Neural cell (in vitro differentiated cells): ENCODE measurements at regions not wholly inside any gene's neighbourhood (a gene's known extent, or its start where the extent isn't known, plus 50 kb on each side); places are given as distances from the start of the nearest gene placed in this dataset.

Experiments used
- H2AFZ ChIP-seq: fragments of 200-600, 300-800 bp; sonication (generic), shearing (Covaris generic); 2 replicates; pipeline ENCODE4 v1.6.0; 2014; ENCODE audit warnings: low read depth, mild to moderate bottlenecking, antibody characterized with exemption, low read length, moderate library complexity
- H3F3A ChIP-seq: fragments of 200-600 bp; shearing (Covaris generic); 2 replicates; pipeline ENCODE4 v1.6.1; 2016; ENCODE audit warnings: mild to moderate bottlenecking, moderate library complexity, mixed read lengths, antibody characterized with exemption, low read length; ENCODE audit not compliant: insufficient read depth, poor library complexity, severe bottlenecking
- H3K27ac ChIP-seq: fragments of 200-600, 300-800 bp; sonication (generic), shearing (Covaris generic); 2 replicates; pipeline ENCODE4 v1.5.1; 2014; ENCODE audit warnings: mild to moderate bottlenecking, low read length, moderate library complexity
- H3K27me3 ChIP-seq: fragments of 300-800, 200-600 bp; sonication (generic), shearing (Covaris generic); 2 replicates; pipeline ENCODE4 v1.6.0; 2014; ENCODE audit warnings: mild to moderate bottlenecking, low read depth, low read length, moderate library complexity; ENCODE audit not compliant: insufficient read depth
- H3K36me3 ChIP-seq: fragments of 300-800, 200-600 bp; sonication (generic), shearing (Covaris generic); 2 replicates; pipeline ENCODE4 v1.5.1; 2014; ENCODE audit warnings: mild to moderate bottlenecking, antibody characterized with exemption, low read length, moderate library complexity; ENCODE audit not compliant: insufficient read depth
- H3K4me2 ChIP-seq: fragments of 300-800, 200-600 bp; sonication (generic), shearing (Covaris generic); 2 replicates; pipeline ENCODE4 v1.6.0; 2014; ENCODE audit warnings: mild to moderate bottlenecking, low read length
- H3K4me3 ChIP-seq: fragments of 300-800, 200-600 bp; sonication (generic), shearing (Covaris generic); 2 replicates; pipeline ENCODE4 v1.5.1; 2014; ENCODE audit warnings: mild to moderate bottlenecking, low read length, moderate library complexity
- H3K79me2 ChIP-seq: fragments of 200-600 bp; shearing (Covaris generic); replicated peaks from 2 replicates; pipeline ENCODE4 v1.6.0; 2014; ENCODE audit warnings: mild to moderate bottlenecking, low read length, moderate library complexity; ENCODE audit not compliant: insufficient read depth
- H3K9ac ChIP-seq: fragments of 300-800, 200-600 bp; sonication (generic), shearing (Covaris generic); 2 replicates; pipeline ENCODE4 v1.6.1; 2016; ENCODE audit warnings: mild to moderate bottlenecking, low read length, mixed read lengths
- H3K9me2 ChIP-seq: fragments of 200-600 bp; shearing (Covaris generic); 2 replicates; pipeline ENCODE4 v1.6.1; 2016; ENCODE audit warnings: mild to moderate bottlenecking, low read length, mixed read lengths; ENCODE audit not compliant: insufficient read depth
- H3K9me3 ChIP-seq: fragments of 200-600, 300-800 bp; sonication (generic), shearing (Covaris generic); 2 replicates; pipeline ENCODE4 v1.6.1; 2016; ENCODE audit warnings: mild to moderate bottlenecking, mixed run types, low read length, moderate library complexity, mixed read lengths
- H4K20me1 ChIP-seq: fragments of 200-600 bp; shearing (Covaris generic); 2 replicates; pipeline ENCODE4 v1.6.1; 2016; ENCODE audit warnings: mild to moderate bottlenecking, mixed run types; ENCODE audit not compliant: insufficient read depth
- CTCF ChIP-seq: fragments of 450-650 bp; IDR thresholded peaks from 2 replicates; pipeline ENCODE4 v1.5.1; 2014; ENCODE audit warnings: antibody characterized with exemption, mild to moderate bottlenecking, moderate library complexity; ENCODE audit not compliant: poor library complexity, severe bottlenecking
- EP300 ChIP-seq: fragments of 450-650 bp; conservative IDR thresholded peaks from 2 replicates; pipeline ENCODE4 v1.6.1; 2014; ENCODE audit warnings: antibody characterized with exemption, mild to moderate bottlenecking, moderate library complexity; ENCODE audit not compliant: poor library complexity, severe bottlenecking
- EZH2 ChIP-seq: fragments of 200-600, 300-800 bp; shearing (Covaris generic), sonication (generic); IDR thresholded peaks from 2 replicates; pipeline ENCODE4 v1.6.1; 2014; ENCODE audit warnings: antibody characterized with exemption, low read length, borderline replicate concordance, mild to moderate bottlenecking; ENCODE audit not compliant: insufficient read depth, poor library complexity, severe bottlenecking
- MXI1 ChIP-seq: fragments of 450-650 bp; conservative IDR thresholded peaks from 2 replicates; pipeline ENCODE4 v1.6.1; 2014; ENCODE audit warnings: antibody characterized with exemption, mild to moderate bottlenecking; ENCODE audit not compliant: poor library complexity, severe bottlenecking
- POLR2AphosphoS5 ChIP-seq: IDR thresholded peaks from 2 replicates; pipeline ENCODE4 v1.6.1; 2012
- RAD21 ChIP-seq: fragments of 450-650 bp; conservative IDR thresholded peaks from 2 replicates; pipeline ENCODE4 v1.6.1; 2014; ENCODE audit warnings: antibody characterized with exemption, mild to moderate bottlenecking, moderate library complexity
- REST ChIP-seq: IDR thresholded peaks from 2 replicates; pipeline ENCODE4 v1.6.1; 2012; ENCODE audit warnings: borderline replicate concordance
- SMC3 ChIP-seq: fragments of 450-650 bp; conservative IDR thresholded peaks from 2 replicates; pipeline ENCODE4 v1.6.1; 2014; ENCODE audit warnings: antibody characterized with exemption, mild to moderate bottlenecking, moderate library complexity; ENCODE audit not compliant: poor library complexity
- TAF1 ChIP-seq: IDR thresholded peaks from 2 replicates; pipeline ENCODE4 v1.6.1; 2012; ENCODE audit warnings: low read depth

- Histone ChIP-seq H3K4me2 (no peak overlapping the region), H3K79me2 (no peaks in the 10 kb centered on the region), H3K27me3 (no peaks in the 10 kb centered on the region), H3K4me3 (no peak overlapping the region), H3F3A (no peaks in the 10 kb centered on the region), H3K36me3 (no peaks in the 10 kb centered on the region), H3K9me3 (peaks cover 3% of the 10 kb centered on the region), H4K20me1 (no peaks in the 10 kb centered on the region), H3K9ac (no peak overlapping the region), H3K9me2 (no peaks in the 10 kb centered on the region), H2AFZ (no peak overlapping the region), H3K27ac (no peak overlapping the region)
- TF ChIP-seq EP300 = no peak
- no peak for TF ChIP-seq CTCF
- TF ChIP-seq REST = no peak
Observed at GRCh38 chr10:20429742-20430141, 467.4 kb downstream of the NEBL start.

- TF ChIP-seq CTCF = no peak
- TF ChIP-seq TAF1 = no peak
- TF ChIP-seq REST = no peak
- no peak for TF ChIP-seq MXI1
- no peak for TF ChIP-seq RAD21
- TF ChIP-seq POLR2AphosphoS5 = no peak
- TF ChIP-seq SMC3 = no peak
- TF ChIP-seq EP300 = no peak
- no peak for TF ChIP-seq EZH2
- Histone ChIP-seq H4K20me1 (no peaks in the 10 kb centered on the region), H3K79me2 (no peaks in the 10 kb centered on the region), H3K36me3 (no peaks in the 10 kb centered on the region), H3K27ac (no peak overlapping the region), H3F3A (no peaks in the 10 kb centered on the region), H3K4me2 (no peak overlapping the region), H3K27me3 (no peaks in the 10 kb centered on the region), H2AFZ (no peak overlapping the region), H3K9me3 (peaks cover 3% of the 10 kb centered on the region), H3K9ac (no peak overlapping the region), H3K4me3 (no peak overlapping the region), H3K9me2 (no peaks in the 10 kb centered on the region)
Observed at GRCh38 chr10:20427821-20428220, 469.3 kb downstream of the NEBL start.
